GM10266 (cell line): ENCODE measurements at regions not wholly inside any gene's neighbourhood (a gene's known extent, or its start where the extent isn't known, plus 50 kb on each side); places are given as distances from the start of the nearest gene placed in this dataset.

ENCODE experiments used
- DNase-seq: peaks from one replicate; pipeline ENCODE4 v3.0.0; 2012; ENCODE audit errors: extremely low spot score
- CTCF ChIP-seq: IDR thresholded peaks from 2 replicates; pipeline ENCODE4 v1.5.1; 2012; ENCODE audit warnings: mild to moderate bottlenecking, low read depth; ENCODE audit not compliant: control insufficient read depth, insufficient read depth; ENCODE audit errors: missing control alignments

GRCh38 chr9:99746406-99746805 lies 75.3 kb upstream of the NR4A3 start:
- DNase-seq, result no peak
- TF ChIP-seq CTCF, result no peak

GRCh38 chr9:99748266-99748665 lies 73.4 kb upstream of the NR4A3 start:
- no peak for TF ChIP-seq CTCF
- DNase-seq, result no peak

- TF ChIP-seq CTCF, result no peak
- DNase-seq, result no peak
Observed at GRCh38 chr9:99748676-99749075, 73.0 kb upstream of the NR4A3 start.

- DNase-seq, result no peak
- no peak for TF ChIP-seq CTCF
Observed at GRCh38 chr9:99749641-99750040, 72.0 kb upstream of the NR4A3 start.

- DNase-seq, result no peak
- TF ChIP-seq CTCF, result no peak
Observed at GRCh38 chr9:99750526-99750925, 71.2 kb upstream of the NR4A3 start.

GRCh38 chr9:99752417-99753109 lies 69.1 kb upstream of the NR4A3 start:
- DNase-seq, result no peak
- TF ChIP-seq CTCF, result no peak

- no peak for TF ChIP-seq CTCF
- DNase-seq, result no peak
Observed at GRCh38 chr9:99753436-99753835, 68.2 kb upstream of the NR4A3 start.
